GM18873 (cell line): ENCODE measurements at regions not wholly inside any gene's neighbourhood (a gene's known extent, or its start where the extent isn't known, plus 50 kb on each side); places are given as distances from the start of the nearest gene placed in this dataset.
A peak's percentile ranks its signal among the peaks of the same experiment; 100 is the strongest.
"Not testable (repeated sequence)": the region's sequence is repeated elsewhere in the genome, so short reads cannot be mapped to it uniquely, and the experiment has no call there.

Experiments used
- ATAC-seq: cut with Tn5 transposase; IDR thresholded peaks from one replicate; pipeline ENCODE4 v1.9.1; 2021; ENCODE audit warnings: mild to moderate bottlenecking, moderate library complexity, moderate number of reproducible peaks; ENCODE audit not compliant: unreplicated experiment, low FRiP score

- ATAC-seq, result no peak
Observed at GRCh38 chr5:92554447-92555085, 1026.5 kb downstream of the NR2F1-AS1 start.

DNA sequence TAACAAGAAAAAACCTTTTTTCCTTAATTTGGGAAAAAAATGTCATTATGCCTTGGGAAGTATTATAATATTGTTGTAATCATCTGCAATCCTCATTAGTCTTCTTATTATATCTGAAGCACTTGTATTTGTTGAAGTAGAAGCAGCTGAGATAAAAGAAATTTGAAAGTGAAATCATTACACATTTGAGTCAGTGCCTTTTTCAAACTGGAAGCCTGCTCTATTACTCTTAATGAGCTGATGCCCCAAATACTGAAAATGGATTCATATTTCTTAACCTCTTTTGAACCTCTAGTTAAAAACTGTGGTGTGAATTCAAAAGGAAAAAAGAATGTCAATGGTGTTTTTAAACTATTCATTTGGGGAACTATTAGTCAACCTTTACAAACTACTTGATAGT, 1027.7 kb downstream of the NR2F1-AS1 start:
- ATAC-seq, result no peak

- ATAC-seq, result no peak
Observed at GRCh38 chr5:92552206-92553160, 1028.5 kb downstream of the NR2F1-AS1 start.

DNA sequence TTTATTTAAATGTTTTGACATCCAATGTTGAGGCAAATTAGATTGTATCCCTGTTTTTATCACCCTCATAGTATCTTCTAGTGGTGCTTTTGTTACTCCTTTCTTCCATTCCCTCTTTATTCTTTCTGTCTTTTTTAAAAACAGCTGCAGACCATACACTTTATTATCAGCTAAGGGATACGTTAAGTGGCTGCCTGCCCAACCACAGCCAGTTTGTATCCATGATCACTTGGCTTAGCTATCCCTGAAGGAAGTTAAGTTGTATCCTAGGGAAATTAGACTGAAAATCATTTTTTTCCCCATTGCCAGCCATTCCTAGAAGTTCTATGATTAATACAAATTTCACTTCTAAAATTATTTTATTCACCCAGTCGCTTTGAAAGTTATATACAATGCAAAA, 1032.7 kb downstream of the NR2F1-AS1 start:
- ATAC-seq, result no peak

DNA sequence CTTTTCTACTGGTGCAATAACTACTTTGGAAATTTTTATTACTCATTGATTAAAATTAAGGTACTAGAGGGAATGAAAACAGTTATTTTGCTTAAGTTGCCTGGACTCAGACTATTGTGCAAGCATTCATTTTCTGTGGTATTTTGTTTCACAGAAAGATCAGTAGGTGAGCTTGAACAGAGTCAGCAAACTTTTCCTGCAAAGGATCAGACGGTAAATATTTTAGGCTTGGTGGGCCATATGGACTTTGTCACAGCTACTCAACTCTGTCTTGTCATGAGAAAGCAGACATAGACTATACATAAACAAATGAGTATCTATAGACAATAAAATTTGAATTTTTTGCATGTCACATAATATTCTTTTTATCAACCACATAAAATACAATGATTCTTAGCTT, 1036.4 kb downstream of the NR2F1-AS1 start:
- no peak for ATAC-seq

GRCh38 chr5:92544036-92544435, 1037.0 kb downstream of the NR2F1-AS1 start:
- ATAC-seq, result no peak

GRCh38 chr5:92543201-92543600, 1037.8 kb downstream of the NR2F1-AS1 start:
- no peak for ATAC-seq

GRCh38 chr5:92542017-92542416, 1039.0 kb downstream of the NR2F1-AS1 start:
- not testable (repeated sequence) for ATAC-seq

- ATAC-seq, result no peak
Observed at GRCh38 chr5:92527311-92528078, 1053.5 kb downstream of the NR2F1-AS1 start.

- no peak for ATAC-seq
Observed at GRCh38 chr5:92525131-92525530, 1055.9 kb downstream of the NR2F1-AS1 start.

GRCh38 chr5:92519811-92520632, 1061.0 kb downstream of the NR2F1-AS1 start:
- no peak for ATAC-seq

DNA sequence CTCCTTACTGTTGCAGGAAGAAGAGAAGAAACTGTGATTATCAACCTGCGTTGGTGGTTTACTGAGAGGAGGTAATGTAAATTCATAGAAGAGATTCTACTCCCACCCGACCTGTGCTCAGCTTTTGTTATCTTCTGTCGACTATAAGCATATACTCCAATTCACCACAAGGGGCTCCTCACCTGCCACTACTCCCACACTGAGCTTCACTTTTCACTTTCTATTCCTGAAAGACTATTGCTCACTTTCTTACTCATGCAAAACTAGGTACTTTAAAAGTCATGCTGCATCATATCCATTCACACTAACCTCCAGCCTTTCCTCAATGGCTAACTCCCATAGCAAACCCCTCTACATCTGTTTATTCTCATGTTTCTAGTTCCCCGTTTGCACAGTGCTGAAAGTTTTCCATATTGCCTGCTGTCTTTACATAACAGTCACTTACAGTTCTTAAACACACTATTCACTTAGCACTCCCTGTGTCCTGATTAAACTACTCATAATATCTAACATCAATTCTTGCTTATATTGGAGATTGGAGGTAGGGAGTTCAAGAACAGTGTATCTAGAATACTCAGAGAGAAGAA, 1062.6 kb downstream of the NR2F1-AS1 start:
- ATAC-seq, result peak; percentile 83

- no peak for ATAC-seq
Observed at GRCh38 chr5:92514896-92515295, 1066.1 kb downstream of the NR2F1-AS1 start.

DNA sequence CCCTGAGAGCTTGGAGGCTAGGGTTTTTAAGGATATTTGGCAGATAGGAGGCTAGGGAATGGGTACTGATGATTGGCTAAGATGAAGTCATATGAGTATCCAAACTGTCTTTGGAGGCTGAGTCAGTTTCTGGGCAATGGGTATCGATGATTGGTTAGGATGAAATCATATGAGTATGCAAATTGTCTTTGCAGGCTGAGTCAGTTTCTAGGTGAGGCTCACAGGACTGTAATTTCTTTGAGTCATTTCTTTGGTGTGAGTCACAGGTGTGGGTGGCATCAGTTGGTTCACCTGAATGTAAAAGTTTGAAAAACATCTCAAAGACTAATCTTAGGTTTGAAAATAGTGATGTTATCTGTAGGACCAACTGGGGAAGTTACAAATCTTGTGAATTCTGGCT, 1068.0 kb downstream of the NR2F1-AS1 start:
- ATAC-seq, result no peak

DNA sequence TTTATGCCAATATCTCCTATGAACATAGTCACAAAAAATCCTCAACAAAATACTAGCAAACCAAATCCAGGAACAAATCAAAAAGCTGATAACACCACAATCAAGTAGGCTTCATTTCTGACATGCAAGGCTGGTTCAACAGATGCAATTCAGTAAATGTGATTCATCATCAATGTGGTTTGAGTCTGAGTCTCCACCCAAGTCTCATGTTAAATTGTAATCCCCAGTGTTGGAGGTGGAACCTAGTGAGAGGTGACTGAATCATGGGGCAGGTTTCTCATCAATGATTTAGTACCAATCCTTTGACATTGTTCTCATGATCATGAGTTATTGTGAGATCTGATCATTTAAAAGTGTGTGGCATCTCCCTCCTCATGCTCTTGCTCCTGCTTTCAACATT, 1072.7 kb downstream of the NR2F1-AS1 start:
- no peak for ATAC-seq

DNA sequence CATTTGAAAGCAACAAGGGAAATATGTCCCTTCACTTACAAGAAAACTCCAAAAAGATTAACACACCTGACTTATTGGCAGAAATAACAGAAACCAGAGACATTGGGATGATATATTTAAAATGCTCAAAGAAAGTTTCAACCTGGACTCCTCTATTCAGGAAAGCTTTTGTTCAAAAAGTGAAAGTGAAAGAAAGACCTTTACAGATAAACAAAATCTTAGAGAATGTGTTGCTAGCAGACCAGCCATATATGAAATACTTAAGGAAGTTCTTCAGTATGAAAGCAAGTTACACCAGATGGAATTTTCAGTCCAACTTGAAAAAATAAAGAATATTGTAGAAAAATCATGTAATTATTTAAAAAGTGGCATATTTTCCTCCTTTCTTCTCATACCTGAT, 1075.1 kb downstream of the NR2F1-AS1 start:
- ATAC-seq, result no peak

- no peak for ATAC-seq
Observed at GRCh38 chr5:92505145-92505544, 1075.9 kb downstream of the NR2F1-AS1 start.

- ATAC-seq, result no peak
Observed at GRCh38 chr5:92504346-92504745, 1076.7 kb downstream of the NR2F1-AS1 start.

DNA sequence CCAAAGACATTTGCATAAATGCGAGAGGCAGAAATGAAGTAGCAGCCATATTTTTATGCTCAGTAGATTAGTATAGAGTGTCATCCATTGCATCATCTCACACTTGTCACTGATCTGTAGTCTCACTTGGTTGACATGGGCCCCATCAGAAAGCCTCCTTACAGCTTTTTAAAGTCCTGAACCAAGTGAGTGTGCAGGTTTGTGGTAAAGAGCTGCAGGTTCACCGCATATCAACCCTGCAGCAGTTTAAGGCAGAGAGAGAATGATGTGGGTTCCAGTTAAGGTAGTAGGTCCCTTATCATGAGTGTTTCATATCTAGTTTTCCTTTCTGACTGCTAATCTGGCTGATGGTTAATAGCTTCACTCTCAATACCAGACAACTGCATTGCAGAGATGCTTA, 1080.3 kb downstream of the NR2F1-AS1 start:
- ATAC-seq, result no peak

GRCh38 chr5:92496545-92496944, 1084.5 kb downstream of the NR2F1-AS1 start:
- no peak for ATAC-seq
